ENCODE measurements at regions not wholly inside any gene's neighbourhood (a gene's known extent, or its start where the extent isn't known, plus 50 kb on each side); places are given as distances from the start of the nearest gene placed in this dataset.

- no peaks in the 10 kb centered on the region for H3K4me1 Mint-ChIP-seq (ENCODE audit: low read depth)
- H3K27me3 Mint-ChIP-seq, result no peaks in the 10 kb centered on the region
- no peak overlapping the region for H3K27ac Mint-ChIP-seq
- H3K36me3 Mint-ChIP-seq (ENCODE audit: insufficient read depth), result no peaks in the 10 kb centered on the region
- DNase-seq (ENCODE audit: low spot score, unreplicated experiment), result no peak
- no peaks in the 10 kb centered on the region for H3K9me3 Mint-ChIP-seq (ENCODE audit: low read depth)
- TF ChIP-seq CTCF (IDR thresholded peaks at IDR 0.05; ENCODE audit: unreplicated experiment), result no peak
- no peak overlapping the region for H3K4me3 Mint-ChIP-seq (ENCODE audit: low read depth)
Observed at GRCh38 chr1:239126884-239127283, 259.5 kb upstream of the CHRM3 start.

GRCh38 chr1:239125893-239126292 lies 260.5 kb upstream of the CHRM3 start:
- Mint-ChIP-seq H3K4me3 (ENCODE audit: low read depth) (no peak overlapping the region), H3K9me3 (ENCODE audit: low read depth) (no peaks in the 10 kb centered on the region), H3K27ac (no peak overlapping the region), H3K27me3 (no peaks in the 10 kb centered on the region), H3K36me3 (ENCODE audit: insufficient read depth) (no peaks in the 10 kb centered on the region), H3K4me1 (ENCODE audit: low read depth) (no peaks in the 10 kb centered on the region)
- no peak for DNase-seq (ENCODE audit: low spot score, unreplicated experiment)
- no peak for TF ChIP-seq CTCF (IDR thresholded peaks at IDR 0.05; ENCODE audit: unreplicated experiment)

GRCh38 chr1:239125027-239125426 lies 261.3 kb upstream of the CHRM3 start:
- H3K4me3 Mint-ChIP-seq (ENCODE audit: low read depth), result no peak overlapping the region
- H3K9me3 Mint-ChIP-seq (ENCODE audit: low read depth), result no peaks in the 10 kb centered on the region
- TF ChIP-seq CTCF (IDR thresholded peaks at IDR 0.05; ENCODE audit: unreplicated experiment), result no peak
- no peaks in the 10 kb centered on the region for H3K27me3 Mint-ChIP-seq
- no peaks in the 10 kb centered on the region for H3K4me1 Mint-ChIP-seq (ENCODE audit: low read depth)
- H3K27ac Mint-ChIP-seq, result no peak overlapping the region
- DNase-seq (ENCODE audit: low spot score, unreplicated experiment), result no peak
- no peaks in the 10 kb centered on the region for H3K36me3 Mint-ChIP-seq (ENCODE audit: insufficient read depth)

- DNase-seq (ENCODE audit: low spot score, unreplicated experiment), result no peak
- Mint-ChIP-seq H3K4me3 (ENCODE audit: low read depth) (no peak overlapping the region), H3K9me3 (ENCODE audit: low read depth) (no peaks in the 10 kb centered on the region), H3K4me1 (ENCODE audit: low read depth) (no peaks in the 10 kb centered on the region), H3K27ac (no peak overlapping the region), H3K36me3 (ENCODE audit: insufficient read depth) (no peaks in the 10 kb centered on the region), H3K27me3 (no peaks in the 10 kb centered on the region)
- no peak for TF ChIP-seq CTCF (IDR thresholded peaks at IDR 0.05; ENCODE audit: unreplicated experiment)
Observed at GRCh38 chr1:239123260-239123659, 263.1 kb upstream of the CHRM3 start.

GRCh38 chr1:239112101-239112935 lies 274.1 kb upstream of the CHRM3 start:
- Mint-ChIP-seq H3K27me3 (peaks cover 7% of the 10 kb centered on the region), H3K9me3 (ENCODE audit: low read depth) (peaks cover 4% of the 10 kb centered on the region), H3K27ac (peak overlapping the region; percentile 2), H3K4me3 (ENCODE audit: low read depth) (peak overlapping the region; percentile 33), H3K4me1 (ENCODE audit: low read depth) (peaks cover 13% of the 10 kb centered on the region), H3K36me3 (ENCODE audit: insufficient read depth) (no peaks in the 10 kb centered on the region)
- no peak for DNase-seq (ENCODE audit: low spot score, unreplicated experiment)
- peak; percentile 16 for TF ChIP-seq CTCF (IDR thresholded peaks at IDR 0.05; ENCODE audit: unreplicated experiment)

Data from progenitor cell of endocrine pancreas (in vitro differentiated cells).